ENCODE measurements at regions not wholly inside any gene's neighbourhood (a gene's known extent, or its start where the extent isn't known, plus 50 kb on each side); places are given as distances from the start of the nearest gene placed in this dataset.

GRCh38 chr16:16884451-16884850, 505.5 kb downstream of the NPIPA7 start:
- no TSS peak for BruUV-seq (replicated peaks)
- Histone ChIP-seq H2BK120ac (ENCODE audit: low read depth, low read length) (no peak overlapping the region), H2BK15ac (ENCODE audit: low read depth, low read length) (no peak overlapping the region), H3K27me3 (ENCODE audit: control insufficient read depth, insufficient read depth, low read length) (no peaks in the 10 kb centered on the region), H3K23ac (ENCODE audit: low read depth, low read length) (no peak overlapping the region), H3K4me1 (ENCODE audit: control insufficient read depth, insufficient read depth, low read length) (no peaks in the 10 kb centered on the region), H2BK5ac (ENCODE audit: low read depth, low read length, poor library complexity, severe bottlenecking) (no peak overlapping the region), H4K91ac (ENCODE audit: insufficient read depth, low read depth, low read length) (no peak overlapping the region), H2BK20ac (ENCODE audit: low read depth, low read length) (no peak overlapping the region), H2AFZ (replicated peaks; ENCODE audit: low read length, poor library complexity) (no peak overlapping the region), H3K9me1 (ENCODE audit: insufficient read depth, low read length) (no peaks in the 10 kb centered on the region), H4K20me1 (ENCODE audit: insufficient read depth, low read length) (no peaks in the 10 kb centered on the region), H3K9ac (ENCODE audit: low read depth, low read length) (no peak overlapping the region), H3K14ac (replicated peaks; ENCODE audit: low read depth, low read length) (no peak overlapping the region), H3K79me1 (ENCODE audit: low read depth in 1 of 2, low read length in 2 of 2) (no peaks in the 10 kb centered on the region), H2AK5ac (ENCODE audit: low read depth, low read length) (no peak overlapping the region), H3K4me2 (ENCODE audit: low read depth, low read length) (no peak overlapping the region), H3K4ac (ENCODE audit: low read depth, low read length) (no peak overlapping the region), H3K27ac (ENCODE audit: insufficient read depth, low read length) (no peak overlapping the region), H3K9me3 (ENCODE audit: control insufficient read depth, insufficient read depth, low read length) (peaks cover 7% of the 10 kb centered on the region), H2AK9ac (replicated peaks; ENCODE audit: low read depth, low read length, poor library complexity) (no peak overlapping the region), H3K4me3 (ENCODE audit: insufficient read depth, low read depth, low read length) (no peak overlapping the region), H4K8ac (ENCODE audit: low read depth in 2 of 2, low read length in 2 of 2) (no peak overlapping the region), H3K18ac (ENCODE audit: low read depth, low read length) (no peak overlapping the region), H4K5ac (ENCODE audit: low read depth, low read length) (no peak overlapping the region), H3K56ac (ENCODE audit: extremely low read depth, insufficient read depth, low read length) (no peak overlapping the region), H3K36me3 (ENCODE audit: control insufficient read depth, insufficient read depth, low read length) (no peaks in the 10 kb centered on the region)
- intact Hi-C loops (cut with micrococcal nuclease) (no loop called here), in situ Hi-C loops (cut with MboI; ENCODE audit: low sequenced_read_pairs) (no loop called here), dilution Hi-C loops (cut with HindIII; ENCODE audit: low sequenced_read_pairs, unreplicated experiment) (no loop called here)
- WGBS, 2 experiments (ENCODE audit: extremely low coverage in 2 of 2, insufficient read length in 1 of 2), result no CpG with 5 or more reads among the region's 1 CpG
- CTCF ChIA-PET, result no interaction called here
- DNase-seq, result no peak
- TF ChIP-seq CTCF (conservative IDR thresholded peaks at IDR 0.05; ENCODE audit: low read depth, low read length), result no peak
- no peak for TF ChIP-seq MAFK (IDR thresholded peaks at IDR 0.05; ENCODE audit: low read depth, low read length)
- no peak for TF ChIP-seq SMC3 (IDR thresholded peaks at IDR 0.05; ENCODE audit: low read depth, low read length)
- no peak for TF ChIP-seq CEBPB (IDR thresholded peaks at IDR 0.05; ENCODE audit: low read depth, low read length)
- no peak for TF ChIP-seq MXI1 (IDR thresholded peaks at IDR 0.05; ENCODE audit: borderline replicate concordance, low read depth, low read length)
- no peak for TF ChIP-seq NFE2L2 (IDR thresholded peaks at IDR 0.05; ENCODE audit: low read depth, low read length)
- TF ChIP-seq FOS (IDR thresholded peaks at IDR 0.05; ENCODE audit: low read depth, low read length), result no peak
- no peak for TF ChIP-seq POLR2A (IDR thresholded peaks at IDR 0.05; ENCODE audit: low read depth, low read length)
- TF ChIP-seq RAD21 (IDR thresholded peaks at IDR 0.05; ENCODE audit: low read length), result no peak
- no peak for TF ChIP-seq MAZ (IDR thresholded peaks at IDR 0.05; ENCODE audit: borderline replicate concordance, low read depth, low read length)
- TF ChIP-seq BHLHE40 (IDR thresholded peaks at IDR 0.05; ENCODE audit: low read depth, low read length), result no peak
- TF ChIP-seq USF2 (IDR thresholded peaks at IDR 0.05; ENCODE audit: low read depth, low read length), result no peak
- POLR2A ChIA-PET (ENCODE audit: unreplicated experiment), result no interaction called here
- no peak for ATAC-seq (ENCODE audit: low read depth)
